GM21786 (cell line): ENCODE measurements at regions not wholly inside any gene's neighbourhood (a gene's known extent, or its start where the extent isn't known, plus 50 kb on each side); places are given as distances from the start of the nearest gene placed in this dataset.
"Not testable (repeated sequence)": the region's sequence is repeated elsewhere in the genome, so short reads cannot be mapped to it uniquely, and the experiment has no call there.

ENCODE experiments used
- ATAC-seq: cut with Tn5 transposase; IDR thresholded peaks from one replicate; pipeline ENCODE4 v1.9.1; 2021; ENCODE audit not compliant: unreplicated experiment

DNA sequence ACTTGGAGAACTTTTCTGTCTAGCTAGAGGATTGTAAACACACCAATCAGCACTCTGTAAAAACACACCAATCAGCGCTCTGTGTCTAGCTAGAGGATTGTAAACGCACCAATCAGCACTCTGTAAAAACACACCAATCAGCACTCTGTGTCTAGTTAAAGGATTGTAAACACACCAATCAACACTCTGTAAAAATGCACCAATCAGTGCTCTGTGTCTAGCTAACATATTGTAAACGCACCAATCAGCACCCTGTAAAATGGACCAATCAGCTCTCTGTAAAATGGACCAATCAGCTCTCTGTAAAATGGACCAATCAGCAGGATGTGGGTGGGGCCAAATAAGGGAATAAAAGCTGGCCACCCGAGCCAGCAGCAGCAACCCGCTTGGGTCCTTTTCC, 91.1 kb upstream of the KRAS start:
- ATAC-seq = not testable (repeated sequence)

DNA sequence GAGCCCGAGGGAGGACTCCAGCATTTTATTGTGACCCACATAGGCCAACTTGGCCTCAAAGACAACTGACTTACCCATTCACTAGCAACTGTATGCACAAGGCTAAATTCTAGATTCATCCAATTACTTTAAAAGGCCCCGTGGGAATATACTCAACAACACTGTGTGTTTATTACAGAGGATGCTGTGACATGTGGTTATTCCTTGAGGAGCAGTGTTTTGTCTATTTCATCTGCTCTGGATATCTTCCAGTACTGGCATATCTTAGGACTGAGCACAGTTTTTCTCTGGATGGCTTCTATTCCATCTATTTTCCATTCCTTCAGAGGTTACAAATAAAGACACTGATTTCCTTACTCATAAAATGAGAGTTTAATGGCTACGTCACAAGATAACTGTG, 87.2 kb upstream of the KRAS start:
- ATAC-seq = no peak

DNA sequence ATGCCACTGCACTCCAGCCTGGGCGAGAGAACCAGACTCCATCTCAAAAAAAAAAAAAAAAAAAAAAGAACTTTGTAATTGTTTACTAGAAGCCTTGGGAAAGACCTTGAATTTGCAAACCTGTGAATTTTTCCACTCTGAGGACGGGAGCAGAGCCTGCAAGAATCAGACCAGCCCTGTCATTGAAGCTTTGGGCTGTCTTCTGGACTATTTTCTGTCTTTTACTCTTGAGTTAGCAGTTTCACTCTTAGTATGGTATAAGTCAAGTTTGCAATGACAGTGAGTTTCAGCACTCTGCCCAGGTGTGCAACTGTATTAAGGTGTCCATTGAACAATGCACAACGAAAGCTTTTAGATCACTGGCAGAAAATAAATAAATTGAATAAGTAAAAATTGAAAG, 81.4 kb upstream of the KRAS start:
- peak; percentile 74 for ATAC-seq

- ATAC-seq = no peak
Observed at GRCh38 chr12:25328072-25328712, 77.5 kb upstream of the KRAS start.

DNA sequence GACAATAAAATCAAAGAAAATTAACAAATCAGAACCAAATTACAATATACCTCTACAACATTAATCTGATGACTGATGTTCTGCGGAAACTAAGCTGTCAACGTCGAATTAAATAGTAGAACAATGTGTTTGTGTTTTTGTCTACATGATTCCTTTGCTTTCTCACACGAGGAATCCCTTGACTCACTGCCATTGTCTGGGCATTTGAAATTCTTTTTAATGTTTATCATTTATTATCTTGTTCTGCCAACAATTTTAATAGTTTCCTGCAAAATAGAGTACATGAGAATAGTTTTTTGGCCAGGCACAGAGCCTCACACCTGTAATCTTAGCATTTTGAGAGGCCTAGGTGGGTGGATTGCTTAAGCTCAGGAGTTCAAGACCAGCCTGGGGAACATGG, 76.6 kb upstream of the KRAS start:
- no peak for ATAC-seq

DNA sequence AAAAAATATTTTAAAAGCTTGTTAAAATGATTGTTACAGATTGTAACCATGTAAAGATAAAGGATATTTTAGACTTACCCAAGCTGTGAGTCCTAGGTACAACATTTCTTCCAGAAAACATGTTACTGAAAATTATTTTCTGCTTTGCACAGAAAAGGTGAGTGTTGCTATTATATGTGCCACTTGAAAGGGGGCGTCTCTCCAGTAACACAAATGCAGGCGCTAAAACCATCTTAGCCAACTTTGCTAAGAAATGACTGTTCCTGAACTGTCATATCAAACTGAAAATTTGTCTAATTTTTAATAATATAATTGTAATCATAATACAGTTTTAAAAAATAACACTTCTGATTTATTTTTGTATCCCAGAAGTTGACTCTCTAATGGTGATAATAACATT, 75.6 kb upstream of the KRAS start:
- no peak for ATAC-seq

GRCh38 chr12:25324861-25325260, 74.1 kb upstream of the KRAS start:
- no peak for ATAC-seq

DNA sequence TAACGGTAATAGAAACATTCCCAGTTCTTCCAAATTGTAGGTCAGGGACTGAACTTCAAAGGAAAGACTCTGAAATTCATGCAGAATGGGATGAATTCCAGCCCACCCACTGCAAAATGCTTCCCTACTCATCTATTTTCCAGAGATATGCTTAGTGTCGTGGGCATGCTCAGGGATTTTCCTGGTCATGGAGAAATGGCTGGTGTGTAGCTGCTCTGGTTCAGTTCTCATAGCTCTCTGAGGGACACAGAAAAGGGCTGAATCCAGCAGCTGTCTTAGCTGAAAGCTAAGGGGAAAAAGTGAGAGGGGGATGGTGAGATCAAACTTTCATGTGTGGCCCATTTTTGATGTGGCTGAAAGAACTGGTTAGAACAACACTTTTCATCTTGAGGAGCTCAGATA, 72.9 kb upstream of the KRAS start:
- ATAC-seq = no peak

DNA sequence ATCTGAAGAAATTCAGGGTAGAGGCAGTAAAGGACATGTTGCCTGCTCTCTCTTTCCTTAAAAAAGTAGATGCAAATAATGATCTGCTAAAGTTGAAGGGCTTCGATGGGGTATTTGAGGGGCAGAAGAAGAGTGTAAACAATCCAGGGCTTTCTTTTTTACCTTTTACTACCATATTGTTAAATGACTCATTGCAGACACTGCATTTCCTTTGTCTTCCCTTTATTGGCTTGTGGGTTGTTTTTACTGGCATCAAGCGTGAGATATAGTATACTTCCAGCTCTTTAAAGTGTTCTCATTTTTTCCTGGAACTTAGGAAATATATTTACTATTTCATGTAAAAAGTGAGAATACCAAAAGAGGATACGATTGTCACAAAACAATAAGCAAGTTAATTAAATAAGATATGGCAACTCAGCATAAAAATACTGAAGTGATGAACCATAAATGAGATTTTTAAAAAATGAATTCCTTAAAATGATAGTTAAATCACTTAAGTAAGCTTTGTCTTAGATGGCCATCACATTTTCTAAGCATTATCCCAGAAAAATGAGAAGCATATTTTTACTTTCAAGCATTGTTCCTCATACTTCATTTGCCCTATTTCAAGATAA, 72.3 kb upstream of the KRAS start:
- ATAC-seq = no peak

- ATAC-seq = no peak
Observed at GRCh38 chr12:25322351-25322750, 71.6 kb upstream of the KRAS start.

GRCh38 chr12:25321772-25322171, 71.0 kb upstream of the KRAS start:
- ATAC-seq = no peak

- peak; percentile 64 for ATAC-seq
Observed at GRCh38 chr12:25320123-25321006, 69.6 kb upstream of the KRAS start.

DNA sequence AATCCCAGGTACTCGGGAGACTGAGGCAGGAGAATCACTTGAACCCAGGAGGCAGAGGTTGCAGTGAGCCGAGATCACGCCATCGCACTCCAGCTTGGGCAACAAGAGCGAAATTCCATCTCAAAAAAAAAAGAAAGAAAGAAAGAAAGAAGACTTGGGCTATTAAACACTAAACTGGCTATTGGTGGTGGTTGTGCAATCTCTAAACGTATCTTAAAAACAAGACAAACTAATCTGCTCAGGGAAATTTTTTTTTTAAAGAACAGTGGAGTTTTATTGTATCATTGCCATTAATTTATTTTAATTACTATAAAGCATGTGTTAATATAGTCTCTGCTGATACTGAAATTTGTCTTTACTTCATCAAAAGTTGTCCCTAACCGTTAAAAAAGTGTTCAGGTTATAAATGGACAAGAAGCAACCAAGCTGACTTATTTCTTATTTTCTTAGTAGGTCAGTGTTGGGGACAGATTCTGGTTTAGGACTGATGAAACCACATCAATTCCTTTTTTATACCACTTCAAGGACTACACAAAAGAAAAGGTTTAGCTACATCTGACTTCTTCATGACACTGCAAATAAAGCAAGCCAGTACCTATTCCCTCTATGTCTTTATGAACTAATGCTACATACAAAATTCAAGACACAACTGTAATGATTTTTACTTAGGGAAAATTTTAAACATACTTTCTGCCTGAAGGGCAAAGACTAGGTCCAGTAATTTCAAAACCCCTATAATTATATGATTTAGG, 68.7 kb upstream of the KRAS start:
- no peak for ATAC-seq

GRCh38 chr12:25317553-25317952, 66.8 kb upstream of the KRAS start:
- ATAC-seq = no peak

DNA sequence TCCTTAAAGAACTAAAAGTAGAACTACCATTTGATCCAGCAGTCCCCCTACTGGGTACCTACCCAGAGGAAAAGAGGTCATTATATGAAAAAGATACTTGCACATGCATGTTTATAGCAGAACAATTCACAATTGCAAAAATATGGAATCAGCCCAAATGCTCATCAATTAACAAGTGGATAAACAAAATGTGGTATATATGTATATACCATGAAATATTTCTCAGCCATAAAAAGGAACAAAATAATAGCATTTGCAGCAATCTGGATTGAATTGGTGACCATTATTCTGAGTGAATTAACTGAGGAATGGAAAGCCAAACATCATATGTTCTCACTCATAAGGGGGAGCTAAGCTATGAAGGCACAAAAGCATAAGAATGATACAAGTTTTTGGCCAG, 64.7 kb upstream of the KRAS start:
- ATAC-seq = no peak

GRCh38 chr12:25313266-25313990, 62.7 kb upstream of the KRAS start:
- ATAC-seq = not testable (repeated sequence)

- ATAC-seq = no peak
Observed at GRCh38 chr12:25311506-25311905, 60.8 kb upstream of the KRAS start.

GRCh38 chr12:25310071-25310470, 59.3 kb upstream of the KRAS start:
- not testable (repeated sequence) for ATAC-seq

DNA sequence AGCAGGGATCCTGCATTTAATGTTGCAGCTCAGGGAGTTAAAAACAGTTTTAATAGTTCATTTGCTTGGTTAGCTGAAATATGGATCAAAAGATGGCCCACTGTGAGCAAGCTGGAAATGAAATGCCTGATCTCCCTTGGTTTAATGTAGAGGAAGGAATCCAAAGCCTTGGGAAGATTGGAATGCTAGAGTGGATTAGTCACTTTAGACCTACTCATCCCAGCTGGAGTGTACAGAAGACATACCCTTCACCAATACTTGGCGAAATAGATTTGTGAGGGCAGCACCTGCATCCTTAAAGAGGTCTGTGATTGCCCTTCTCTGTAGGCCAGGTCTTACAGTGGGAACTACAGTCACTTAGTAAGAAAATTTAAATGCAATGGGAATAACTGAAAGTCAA, 58.0 kb upstream of the KRAS start:
- ATAC-seq = no peak

DNA sequence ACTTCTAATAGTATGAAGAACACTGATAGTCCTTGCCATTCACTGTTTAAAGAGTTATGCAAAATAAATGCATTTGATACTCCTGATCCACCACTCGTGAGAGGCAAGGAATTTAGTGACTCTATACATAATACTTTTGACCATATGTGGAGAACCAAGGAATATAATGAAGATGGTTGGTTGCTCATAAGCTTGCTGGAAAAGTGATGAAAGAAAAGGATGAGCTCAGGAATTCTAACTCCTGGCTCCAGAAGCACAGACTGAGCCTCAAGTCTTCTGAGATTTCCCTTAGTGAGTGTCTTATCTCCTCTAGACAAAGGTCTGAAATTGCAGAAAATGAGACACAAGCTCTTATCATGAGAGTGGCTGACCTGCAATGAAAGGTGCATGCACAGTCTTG, 57.1 kb upstream of the KRAS start:
- no peak for ATAC-seq

- ATAC-seq = no peak
Observed at GRCh38 chr12:25301798-25302197, 51.1 kb upstream of the KRAS start.
